Kidney tubule cell (primary cell): ENCODE measurements at regions not wholly inside any gene's neighbourhood (a gene's known extent, or its start where the extent isn't known, plus 50 kb on each side); places are given as distances from the start of the nearest gene placed in this dataset.
"Not testable (repeated sequence)": the region's sequence is repeated elsewhere in the genome, so short reads cannot be mapped to it uniquely, and the experiment has no call there.

ENCODE experiments used
- DNase-seq: peaks from one replicate; pipeline ENCODE4 v3.0.0-alpha.2; 2018; ENCODE audit warnings: low spot score

GRCh38 chr22:19641254-19641982 is 72.9 kb upstream of the SEPTIN5 start:
- DNase-seq = peak; percentile 45

DNA sequence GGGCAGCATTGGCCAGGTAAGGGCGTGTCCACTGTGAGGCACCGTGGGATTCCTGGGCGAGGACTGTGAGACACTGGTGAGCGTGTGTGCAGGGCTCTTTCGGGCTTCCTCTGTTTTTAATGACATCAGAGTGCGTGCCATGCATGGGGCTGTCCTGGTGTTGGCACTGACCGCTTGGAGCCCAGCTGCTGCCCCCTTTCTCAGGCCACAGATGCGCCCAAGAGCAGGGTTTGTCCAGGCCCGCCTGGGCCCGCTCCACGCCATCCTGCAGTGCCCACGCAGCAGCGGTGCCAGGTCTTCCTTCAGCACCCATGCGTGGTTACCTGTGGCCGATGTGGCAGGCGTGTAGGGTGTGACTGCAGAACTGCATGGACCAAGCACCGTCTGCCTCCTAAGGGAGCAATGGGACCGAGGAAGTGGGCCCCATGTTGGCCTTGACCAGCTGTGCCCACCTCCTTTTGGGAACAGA is 72.3 kb upstream of the SEPTIN5 start:
- DNase-seq = no peak

DNA sequence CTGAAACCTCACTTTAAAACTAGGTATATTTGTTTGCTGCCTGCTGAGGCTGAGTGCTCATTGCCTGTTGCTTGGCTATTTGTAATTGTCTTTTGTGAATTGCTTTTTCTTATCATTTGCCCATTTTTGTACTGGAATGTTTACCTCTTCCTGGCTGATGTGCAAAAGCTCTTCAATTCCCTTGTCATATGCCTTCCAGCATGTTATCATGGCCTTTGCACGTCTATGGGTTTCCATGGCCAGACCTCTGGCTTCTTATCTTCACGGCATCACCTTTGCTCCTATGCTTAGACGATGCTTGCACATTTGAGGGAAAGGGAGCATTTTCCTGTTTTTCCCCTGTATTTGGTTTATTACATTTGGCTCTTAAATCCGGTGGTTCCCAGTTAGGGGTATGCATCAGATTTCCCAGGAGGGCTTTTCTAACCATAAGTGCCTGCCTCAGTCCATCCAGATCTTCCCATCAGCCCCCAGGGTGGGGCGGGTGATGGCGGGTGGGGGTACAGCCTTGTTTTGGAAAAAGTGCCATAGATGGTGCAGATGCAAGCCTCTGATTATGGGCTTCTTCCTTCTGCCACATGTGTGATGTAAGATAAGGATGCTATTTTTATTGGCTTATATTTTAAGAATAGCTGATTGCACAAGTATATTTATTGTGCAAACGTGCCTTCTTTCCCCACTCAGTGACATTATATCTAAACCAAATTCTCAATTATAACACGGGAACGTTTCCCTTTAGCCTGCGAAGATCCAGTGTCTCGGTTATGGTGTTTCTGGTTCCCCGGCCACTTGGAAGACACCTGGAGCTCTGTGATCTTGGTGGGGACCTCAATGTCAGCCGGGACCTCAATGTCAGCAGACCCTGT is 70.6 kb upstream of the SEPTIN5 start:
- DNase-seq = no peak

DNA sequence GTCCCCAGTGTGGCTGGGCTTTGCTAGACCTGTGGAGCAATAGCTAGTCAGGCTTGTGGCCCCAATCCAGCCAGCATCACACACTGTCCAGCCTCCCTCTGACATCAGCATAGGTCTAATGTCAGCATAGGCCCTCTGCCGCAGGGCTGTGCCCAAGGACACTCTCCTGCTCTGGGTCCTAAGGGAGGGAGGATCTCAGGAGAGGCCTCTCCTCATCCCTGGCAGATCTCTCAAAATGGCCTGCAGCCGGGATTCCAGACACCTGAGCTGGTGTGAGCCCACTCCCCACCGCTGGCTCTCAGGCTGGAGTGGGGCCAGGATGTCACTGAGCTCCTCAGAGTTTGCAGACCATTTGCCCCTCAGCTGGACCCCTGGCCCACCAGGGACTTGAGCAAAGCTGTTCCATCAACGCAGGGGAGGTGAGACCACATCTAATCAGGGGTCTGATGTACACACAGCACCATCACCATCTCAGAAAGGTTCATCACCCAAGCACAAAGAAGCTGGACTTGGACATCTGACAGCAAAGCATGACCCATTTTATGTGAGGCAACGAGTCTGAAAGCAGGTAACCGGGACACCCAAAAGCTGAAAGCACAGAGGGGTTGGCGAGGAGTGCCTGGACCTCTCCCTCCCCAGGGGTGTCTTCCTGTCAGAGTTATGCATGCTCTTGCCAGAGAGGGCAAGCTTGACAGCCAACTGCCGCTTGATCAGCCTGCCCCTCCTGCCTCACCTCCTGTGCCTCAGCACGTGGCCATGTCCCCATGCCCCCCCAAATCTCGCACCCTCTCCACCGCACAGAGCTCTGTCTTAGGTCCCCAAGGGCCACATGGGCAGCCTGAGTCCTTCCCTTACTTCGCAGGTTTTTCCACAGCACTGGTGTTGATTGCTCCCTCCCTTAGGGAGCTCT is 69.7 kb upstream of the SEPTIN5 start:
- no peak for DNase-seq

GRCh38 chr22:19645391-19645790 is 68.9 kb upstream of the SEPTIN5 start:
- no peak for DNase-seq

GRCh38 chr22:19645905-19646304 is 68.4 kb upstream of the SEPTIN5 start:
- DNase-seq = no peak

- DNase-seq = no peak
These were observed 67.9 kb upstream of the SEPTIN5 start for GRCh38 chr22:19646383-19646782.

DNA sequence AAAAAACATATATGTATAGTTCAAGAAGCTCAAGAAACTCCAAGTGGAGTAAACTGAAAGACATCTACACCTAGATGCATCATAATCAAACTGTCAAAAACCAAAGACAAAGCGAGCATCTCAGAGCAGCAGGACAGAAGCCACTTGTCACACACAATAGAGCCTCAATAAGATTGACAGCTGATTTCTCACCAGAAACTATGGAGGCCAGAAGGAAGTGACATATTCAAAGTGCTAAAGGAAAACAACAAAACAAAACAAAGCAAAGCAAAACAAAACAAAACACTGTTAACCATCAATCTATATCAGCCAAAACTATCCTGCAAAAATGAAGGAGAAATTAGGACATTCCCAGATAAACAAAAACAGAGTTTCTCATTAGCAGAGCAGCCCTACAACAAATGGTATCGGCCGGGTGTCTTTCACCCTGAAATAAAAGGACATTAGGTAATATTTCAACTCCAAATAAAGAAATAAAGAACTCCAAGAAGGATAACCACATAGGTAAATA is 65.8 kb upstream of the SEPTIN5 start:
- no peak for DNase-seq

- DNase-seq = no peak
These were observed 62.0 kb upstream of the SEPTIN5 start for GRCh38 chr22:19652316-19652715.

DNA sequence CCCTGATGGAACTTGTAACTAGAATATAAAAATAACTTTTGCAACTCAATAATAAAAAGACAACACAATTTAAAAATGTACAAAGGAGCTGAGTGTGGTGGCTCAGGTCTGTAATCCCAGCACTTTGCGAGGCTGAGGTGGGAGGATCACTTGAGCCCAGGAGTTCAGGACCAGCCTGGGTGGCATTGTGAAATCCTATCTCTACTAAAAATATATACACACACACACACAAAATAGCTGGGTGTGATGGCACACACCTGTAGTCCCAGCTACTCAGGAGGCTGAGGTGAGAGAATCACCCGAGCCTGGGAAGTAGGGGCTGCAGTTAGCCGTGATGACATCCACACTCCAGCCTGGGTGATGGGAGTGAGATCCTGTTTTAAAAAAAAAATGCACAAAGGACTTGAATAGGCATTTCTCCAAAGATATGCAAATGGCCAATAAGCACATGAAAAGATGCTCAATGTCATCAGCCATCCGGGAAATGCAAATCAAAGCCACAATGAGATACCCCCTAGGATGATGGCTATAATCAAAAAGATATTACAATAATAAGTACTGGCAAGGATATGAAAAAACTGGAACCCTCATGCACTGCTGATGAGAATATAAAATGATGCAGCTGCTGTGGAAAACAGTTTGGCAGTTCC is 59.8 kb upstream of the SEPTIN5 start:
- DNase-seq = no peak

DNA sequence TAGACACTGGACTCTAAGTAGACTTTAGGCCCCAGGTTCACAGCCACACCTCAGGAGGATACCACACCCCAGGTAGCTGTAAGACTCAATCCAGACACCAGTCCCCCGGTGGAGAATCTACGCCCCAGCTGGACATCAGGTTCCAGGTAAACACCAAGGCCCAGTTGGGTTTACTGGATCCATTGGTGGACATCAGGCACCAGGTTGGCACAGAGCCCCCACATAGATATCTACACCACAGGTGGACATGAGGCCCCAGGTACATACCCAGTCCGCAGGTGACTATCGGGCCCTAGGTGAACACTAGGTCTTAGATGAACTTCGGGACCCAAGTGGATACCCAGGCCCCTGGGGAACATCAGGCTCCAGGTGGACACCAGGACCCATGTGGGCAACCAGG is 58.9 kb upstream of the SEPTIN5 start:
- no peak for DNase-seq

GRCh38 chr22:19656541-19657251 is 57.6 kb upstream of the SEPTIN5 start:
- DNase-seq = no peak

GRCh38 chr22:19657252-19658056 is 56.8 kb upstream of the SEPTIN5 start:
- no peak for DNase-seq

- DNase-seq = no peak
These were observed 56.0 kb upstream of the SEPTIN5 start for GRCh38 chr22:19658057-19658966.

- DNase-seq = no peak
These were observed 55.1 kb upstream of the SEPTIN5 start for GRCh38 chr22:19658967-19659804.

DNA sequence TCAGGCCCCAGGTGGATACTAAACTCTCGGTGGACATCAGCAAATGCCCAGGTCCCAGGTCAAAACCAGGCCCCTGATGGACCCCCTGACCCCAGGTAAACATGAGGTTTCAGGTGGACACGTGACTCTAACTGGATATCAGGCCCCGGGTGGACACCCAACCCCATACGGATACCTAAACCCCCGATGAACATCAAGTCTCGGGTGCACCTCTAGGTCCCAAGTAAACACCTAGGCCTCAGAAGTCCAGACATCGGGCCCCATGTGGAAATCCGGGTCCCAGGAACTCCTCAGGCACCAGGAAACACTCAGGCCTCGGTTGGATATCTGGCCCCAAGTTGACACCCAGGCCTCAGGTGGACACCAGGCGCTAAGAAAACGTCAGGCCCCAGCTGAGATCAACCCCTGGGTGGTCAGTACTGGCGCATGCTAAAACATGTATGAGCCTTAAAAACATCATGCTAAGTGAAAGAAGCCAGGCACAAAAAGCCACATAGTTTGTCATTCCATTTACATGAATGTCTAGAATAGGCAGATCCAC is 54.4 kb upstream of the SEPTIN5 start:
- no peak for DNase-seq

- DNase-seq = not testable (repeated sequence)
These were observed 53.7 kb upstream of the SEPTIN5 start for GRCh38 chr22:19660583-19660982.

DNA sequence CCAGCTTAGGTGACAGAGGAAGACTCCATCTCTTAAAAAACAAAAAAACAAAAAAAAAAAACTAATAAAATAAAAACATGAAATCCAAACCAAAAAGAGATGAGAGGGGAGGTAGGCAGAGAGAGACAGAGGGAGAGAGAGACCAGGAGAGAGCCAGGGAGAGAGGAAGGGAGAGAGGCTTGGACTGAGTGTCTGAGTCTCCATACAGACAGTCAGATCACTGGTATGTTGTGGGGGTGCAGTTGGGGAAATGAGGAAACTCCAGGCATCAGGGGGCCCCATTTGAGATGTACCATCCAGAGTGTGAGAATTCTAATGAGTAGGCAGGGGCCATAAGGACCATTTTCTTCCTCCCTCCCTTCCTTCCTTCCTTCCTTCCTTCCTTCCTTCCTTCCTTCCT is 53.1 kb upstream of the SEPTIN5 start:
- no peak for DNase-seq
